HG02798 (cell line): ENCODE measurements at regions not wholly inside any gene's neighbourhood (a gene's known extent, or its start where the extent isn't known, plus 50 kb on each side); places are given as distances from the start of the nearest gene placed in this dataset.

Experiments used
- ATAC-seq: cut with Tn5 transposase; IDR thresholded peaks from one replicate; pipeline ENCODE4 v1.9.1; 2021; ENCODE audit warnings: mild to moderate bottlenecking; ENCODE audit not compliant: unreplicated experiment, poor library complexity

- ATAC-seq = no peak
These were observed 233.8 kb downstream of the GABRG2 start for GRCh38 chr5:162301356-162301755.

DNA sequence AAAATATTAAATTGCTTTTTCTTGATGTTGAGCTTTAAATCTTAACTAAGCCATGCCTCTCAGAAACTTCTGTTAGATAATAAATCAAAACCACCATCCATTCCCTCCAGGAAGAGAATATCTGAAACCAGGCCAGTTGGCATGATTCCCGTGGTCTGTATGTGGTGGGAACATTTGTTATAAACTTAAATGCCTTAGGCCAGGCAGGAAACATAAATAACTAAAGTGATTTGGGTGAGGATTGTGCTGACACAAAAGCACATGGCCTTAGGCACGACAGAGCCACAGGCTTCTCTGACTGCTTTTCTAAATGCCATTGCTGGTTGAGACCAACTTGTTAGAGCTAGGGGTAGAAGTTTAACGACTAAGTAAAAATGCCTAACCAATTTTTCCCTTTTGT is 255.9 kb downstream of the GABRG2 start:
- no peak for ATAC-seq

DNA sequence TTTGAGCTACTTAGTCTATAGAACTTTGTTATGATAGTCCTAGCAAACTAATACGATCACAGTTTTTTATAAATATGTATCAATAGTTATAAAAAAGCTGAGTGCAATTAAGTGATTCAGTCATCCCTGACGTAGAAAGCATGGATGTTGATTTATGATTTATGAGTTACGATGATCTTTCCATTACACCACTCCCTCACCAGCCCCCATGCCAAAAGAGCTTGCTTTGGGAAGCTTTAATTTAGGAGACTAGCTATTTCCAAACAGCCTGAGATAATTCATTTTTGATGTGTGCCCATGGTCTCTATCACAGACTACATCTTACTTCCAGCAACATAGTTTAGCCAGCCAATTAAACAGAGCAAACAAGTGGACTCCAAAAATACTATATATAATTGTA is 256.8 kb downstream of the GABRG2 start:
- ATAC-seq = no peak

DNA sequence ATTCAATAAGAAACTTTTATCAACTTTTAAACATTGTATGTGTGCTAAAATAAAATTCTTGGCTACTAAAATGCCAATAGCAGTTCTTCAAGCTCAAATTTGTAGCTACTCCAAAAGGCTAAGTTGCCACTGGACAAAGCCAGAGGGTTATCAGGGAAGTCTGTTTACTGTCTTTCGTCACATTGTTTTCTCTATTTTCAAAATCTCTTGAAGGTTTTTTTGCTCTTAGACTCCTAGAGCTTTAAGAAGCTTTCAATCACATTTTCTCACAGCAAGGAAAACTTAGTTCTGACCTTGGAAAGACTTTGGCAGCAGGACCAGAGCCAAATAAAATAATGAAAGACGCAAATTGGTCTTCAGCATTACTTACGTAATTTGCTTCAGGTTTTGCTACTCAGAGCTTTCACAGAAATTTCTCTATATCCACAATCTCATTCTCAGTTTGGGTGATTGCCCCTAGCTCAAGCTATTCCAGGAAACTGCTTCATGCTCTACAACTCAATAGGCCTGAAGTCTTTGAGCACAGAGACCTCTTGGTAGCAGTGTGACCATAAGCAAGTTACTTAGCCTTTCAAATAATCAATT is 257.7 kb downstream of the GABRG2 start:
- ATAC-seq = no peak

GRCh38 chr5:162334944-162335343 is 267.4 kb downstream of the GABRG2 start:
- no peak for ATAC-seq

DNA sequence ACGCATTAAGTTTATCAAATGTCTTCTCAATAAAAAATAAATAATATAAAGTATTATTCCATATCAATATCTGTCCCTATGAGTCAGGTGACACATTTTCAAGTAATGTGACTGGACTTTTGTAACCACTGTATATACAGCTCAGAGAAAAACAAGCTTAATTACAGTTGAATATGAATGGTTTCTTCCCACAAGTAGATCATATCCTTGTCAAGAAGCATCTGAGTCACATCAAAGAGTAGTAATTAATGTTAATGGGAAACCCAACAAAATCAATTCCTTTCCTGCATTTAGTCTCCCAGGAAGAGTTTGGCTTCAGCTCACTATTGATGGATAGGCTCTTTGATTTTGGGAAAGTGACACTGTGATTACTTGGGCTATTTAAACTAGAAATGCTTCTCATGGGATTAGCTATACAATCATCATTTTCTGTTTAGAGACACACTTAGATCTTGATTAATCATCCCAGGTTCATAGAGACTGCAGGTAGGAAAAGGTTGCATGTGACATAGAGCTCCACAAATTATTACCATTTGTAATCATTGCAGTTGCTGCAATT is 292.9 kb downstream of the GABRG2 start:
- ATAC-seq = no peak

DNA sequence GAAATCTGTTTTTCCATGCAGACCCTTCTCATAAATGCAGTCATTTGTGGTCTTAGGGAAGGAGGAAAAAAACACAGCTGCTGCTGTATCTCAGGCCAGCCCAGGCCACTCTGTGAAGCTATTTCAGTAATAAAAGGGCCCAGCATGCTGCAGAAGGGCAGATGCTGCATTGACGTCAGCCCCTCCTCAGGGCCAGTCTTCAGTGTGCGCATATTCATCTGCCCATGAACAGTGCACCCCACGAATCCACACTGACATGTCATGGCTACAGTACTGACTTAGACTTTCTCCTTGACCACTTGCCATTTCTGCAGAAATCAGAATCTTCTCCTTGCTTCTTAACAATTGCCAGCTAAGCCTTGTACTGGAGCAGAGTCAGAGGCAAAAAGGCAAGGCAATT is 304.7 kb downstream of the GABRG2 start:
- ATAC-seq = no peak

DNA sequence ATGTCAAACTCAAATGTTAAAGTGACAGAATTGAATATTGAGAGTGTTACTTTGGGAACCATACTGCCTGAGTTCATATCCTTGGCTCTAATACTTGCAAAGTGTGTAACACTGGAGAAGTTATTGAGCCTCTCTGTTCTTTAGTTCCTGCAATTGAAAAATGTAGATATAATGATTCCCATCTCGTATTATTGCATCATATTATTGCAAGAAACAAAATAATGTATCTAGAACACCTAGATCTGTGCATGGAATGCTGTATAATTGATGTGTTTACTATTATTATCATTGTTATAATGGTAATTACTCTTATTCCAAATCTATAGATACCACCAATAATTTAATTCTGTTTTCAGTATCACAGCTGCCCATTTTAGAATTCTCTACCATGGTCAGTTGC is 310.3 kb downstream of the GABRG2 start:
- ATAC-seq = no peak

DNA sequence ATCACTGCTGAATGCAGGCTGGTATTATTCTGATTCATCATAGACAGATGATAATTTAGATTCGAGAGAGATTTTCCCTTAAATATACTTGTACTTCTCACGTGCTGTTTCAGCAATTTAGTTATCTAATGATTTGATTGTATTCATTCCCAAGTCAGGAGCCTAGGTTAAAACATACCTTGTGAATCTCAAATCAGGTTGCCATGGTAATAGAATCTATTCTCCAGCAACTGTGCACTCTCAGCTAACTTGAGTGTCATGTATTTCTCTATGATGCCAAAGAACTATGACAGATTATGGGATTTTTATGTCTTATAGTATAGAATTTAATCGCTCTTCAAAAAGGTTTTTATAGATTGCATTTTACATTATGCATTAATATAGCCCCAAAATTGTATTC is 315.3 kb downstream of the GABRG2 start:
- ATAC-seq = no peak

- no peak for ATAC-seq
These were observed 316.7 kb downstream of the GABRG2 start for GRCh38 chr5:162384225-162384624.

DNA sequence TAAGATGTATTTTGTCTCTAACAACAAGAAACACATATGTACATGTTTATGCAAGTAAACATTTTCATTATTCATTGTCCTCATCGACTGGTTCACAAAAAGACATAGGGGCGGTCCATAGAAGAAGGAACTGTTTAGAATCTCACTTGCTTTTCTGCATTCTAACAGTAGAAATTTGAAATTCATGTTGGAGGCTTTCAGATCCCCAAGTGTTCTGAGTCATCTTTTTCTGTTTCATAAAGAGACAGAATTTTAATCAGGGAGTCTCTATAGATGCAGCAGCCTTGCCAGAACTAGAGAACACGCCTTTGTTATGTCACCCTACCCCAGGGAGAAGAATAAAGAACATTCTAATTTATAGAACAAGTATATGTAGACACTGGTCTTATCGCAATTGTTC is 324.3 kb downstream of the GABRG2 start:
- ATAC-seq = no peak

GRCh38 chr5:162392336-162392735 is 324.8 kb downstream of the GABRG2 start:
- ATAC-seq = no peak

DNA sequence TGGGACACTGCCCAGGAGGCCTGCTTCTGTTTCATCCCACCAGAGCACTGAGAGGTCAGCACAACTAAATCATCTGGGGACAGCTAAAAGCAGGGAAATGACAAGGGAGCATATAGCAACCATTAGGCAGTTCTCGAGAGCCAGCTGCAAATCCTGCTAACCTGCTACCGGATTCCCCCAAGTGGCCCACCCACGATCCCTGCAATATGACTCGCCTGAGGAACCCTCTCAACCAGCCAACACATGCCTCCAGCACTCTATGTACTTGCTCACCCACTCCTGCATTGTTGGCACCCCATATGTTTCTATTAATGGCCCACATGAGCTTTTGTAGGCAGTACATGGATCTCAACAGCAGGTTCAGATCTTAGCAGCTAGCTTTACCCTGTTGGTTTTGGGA is 326.0 kb downstream of the GABRG2 start:
- no peak for ATAC-seq

GRCh38 chr5:162407614-162408013 is 340.0 kb downstream of the GABRG2 start:
- ATAC-seq = no peak

GRCh38 chr5:162410365-162410764 is 342.8 kb downstream of the GABRG2 start:
- no peak for ATAC-seq

- no peak for ATAC-seq
These were observed 361.6 kb downstream of the GABRG2 start for GRCh38 chr5:162429142-162429541.

- no peak for ATAC-seq
These were observed 366.7 kb downstream of the GABRG2 start for GRCh38 chr5:162434281-162434680.

GRCh38 chr5:162436055-162436454 is 368.5 kb downstream of the GABRG2 start:
- ATAC-seq = no peak

- no peak for ATAC-seq
These were observed 376.7 kb downstream of the GABRG2 start for GRCh38 chr5:162444129-162444762.

- no peak for ATAC-seq
These were observed 388.5 kb downstream of the GABRG2 start for GRCh38 chr5:162456086-162456485.

DNA sequence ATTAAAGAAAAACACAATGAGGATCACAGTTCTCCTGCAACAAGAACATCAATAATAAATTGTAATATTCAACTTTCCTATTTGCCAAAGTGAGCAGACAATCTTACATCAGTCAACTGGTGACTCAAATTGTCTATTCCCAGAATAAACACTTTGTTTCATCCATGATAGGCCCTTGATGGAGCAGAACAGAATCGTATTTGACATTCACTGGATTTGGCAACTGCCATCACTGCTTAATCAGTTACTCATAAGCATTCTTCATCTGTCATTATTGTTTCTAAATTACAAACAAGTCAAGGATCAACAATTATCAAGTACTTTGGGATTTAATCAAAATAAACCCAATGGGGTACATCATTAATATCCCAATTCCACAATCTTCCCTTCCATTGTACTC is 398.4 kb downstream of the GABRG2 start:
- no peak for ATAC-seq

DNA sequence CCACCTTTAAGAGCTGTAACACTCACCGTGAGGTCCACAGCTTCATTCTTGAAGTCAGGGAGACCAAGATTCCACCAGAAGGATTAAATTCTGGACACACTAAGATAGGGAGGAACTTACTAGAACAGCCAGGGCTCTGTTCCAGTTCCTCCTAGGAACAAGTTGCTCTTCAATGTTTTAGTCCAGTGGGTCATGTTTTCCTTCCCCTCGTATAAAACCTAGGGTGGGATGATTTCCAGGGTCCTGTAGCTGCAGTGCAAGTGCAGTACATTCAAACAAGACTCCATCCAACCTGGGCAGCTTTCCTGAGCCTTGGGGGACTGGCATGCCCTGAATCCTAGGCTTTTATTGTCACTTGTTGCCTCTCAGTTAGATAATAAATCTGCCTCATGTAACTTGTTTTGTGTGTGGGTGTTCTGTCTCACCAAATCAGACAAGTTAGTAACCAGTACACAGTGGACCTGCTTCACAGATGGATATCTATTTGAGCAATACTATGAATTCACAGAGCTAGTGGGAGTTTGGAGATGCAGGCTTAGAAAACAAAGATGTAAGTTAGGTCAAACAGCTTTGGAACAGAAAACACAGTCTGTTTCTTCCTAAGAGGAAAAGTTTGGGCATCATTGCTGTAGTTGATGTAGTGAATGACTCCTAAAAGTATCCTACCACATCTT is 405.6 kb downstream of the GABRG2 start:
- no peak for ATAC-seq
